ENCODE measurements at regions not wholly inside any gene's neighbourhood (a gene's known extent, or its start where the extent isn't known, plus 50 kb on each side); places are given as distances from the start of the nearest gene placed in this dataset.
A peak's percentile ranks its signal among the peaks of the same experiment; 100 is the strongest.
"Not testable (repeated sequence)": the region's sequence is repeated elsewhere in the genome, so short reads cannot be mapped to it uniquely, and the experiment has no call there.

GRCh38 chr3:80733522-80734176 lies 965.9 kb upstream of the ROBO1 start:
- TF ChIP-seq Cebpa-rat (IDR thresholded peaks at IDR 0.05): no peak
- Histone ChIP-seq H3K4me2 (peak overlapping the region in 6 of 11 experiments; percentile 1 to 52 (median 27); a peak in 9 of 22 replicates), H3K4me1 (peaks cover 0 to 16% (median 3%) of the 10 kb centered on the region in 10 experiments; a peak in 9 of 20 replicates), H3K9me3 (replicated peaks in 1 of 11) (no peaks in the 10 kb centered on the region), H3K27me3 (no peaks in the 10 kb centered on the region), H3K4me3 (no peak overlapping the region), H4K20me1 (no peaks in the 10 kb centered on the region), H3K9ac (no peak overlapping the region), H3K36me3 (no peaks in the 10 kb centered on the region), H3K27ac (no peak overlapping the region; a peak in 2 of 22 replicates)

- H3K27me3 ChIP-seq; H3K4me1 ChIP-seq; H3K9me3 ChIP-seq (replicated peaks in 1 of 11); H3K36me3 ChIP-seq; H3K27ac ChIP-seq; H3K9ac ChIP-seq; H3K4me3 ChIP-seq; H3K4me2 ChIP-seq; H4K20me1 ChIP-seq: not testable (repeated sequence)
Observed at GRCh38 chr3:80727561-80727960, 959.8 kb upstream of the ROBO1 start.

GRCh38 chr3:80709597-80710322 lies 942.0 kb upstream of the ROBO1 start:
- H4K20me1 ChIP-seq: not testable (repeated sequence)

DNA sequence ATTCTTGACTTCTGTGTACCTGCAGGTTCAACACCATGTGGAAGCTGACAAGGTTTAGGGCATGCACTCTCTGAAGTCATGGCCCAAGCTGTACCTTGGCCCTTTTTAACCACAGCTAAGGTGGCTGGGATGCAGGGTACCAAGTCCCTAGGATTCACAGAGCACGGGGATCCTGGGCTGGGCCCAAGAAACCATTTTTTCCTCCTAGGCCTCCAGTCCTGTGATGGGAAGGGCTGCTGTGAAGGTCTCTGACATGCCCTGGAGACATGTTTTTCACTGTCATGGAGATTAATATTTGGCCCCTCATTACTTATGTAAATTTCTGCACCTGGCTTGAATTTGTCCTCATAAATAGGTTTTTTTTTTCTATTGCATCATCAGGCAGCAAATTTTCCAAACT lies 937.5 kb upstream of the ROBO1 start:
- Histone ChIP-seq H3K4me2 (no peak overlapping the region), H3K36me3 (no peaks in the 10 kb centered on the region), H4K20me1 (no peaks in the 10 kb centered on the region)

More at GRCh38 chr3:80709597-80710322, 942.0 kb upstream of the ROBO1 start:
- H3K9ac ChIP-seq, H3K4me2 ChIP-seq, H3K4me3 ChIP-seq, H3K27ac ChIP-seq, H3K27me3 ChIP-seq, H3K4me1 ChIP-seq, H3K36me3 ChIP-seq: not testable (repeated sequence)
- peaks cover 13 to 25% (median 18%) of the 10 kb centered on the region in 11 experiments for H3K9me3 ChIP-seq (replicated peaks in 1 of 11)

DNA sequence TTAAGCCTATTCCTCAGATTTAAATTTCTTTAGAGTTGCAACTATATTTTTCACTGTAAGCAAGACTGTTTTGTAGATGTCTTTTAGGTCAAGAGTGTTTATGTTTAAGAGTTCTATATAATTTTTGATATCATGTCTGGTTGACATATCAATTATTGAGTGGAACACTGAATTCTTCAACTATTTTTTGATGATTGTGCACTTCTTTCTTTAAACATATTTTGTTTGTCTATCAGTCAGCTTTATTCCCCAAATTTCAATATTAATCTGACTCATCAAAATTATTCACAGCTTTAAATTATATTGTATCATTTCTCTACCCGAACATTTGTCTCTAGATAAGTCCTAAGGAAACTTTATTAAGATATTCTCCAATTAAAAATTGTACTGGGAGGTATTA lies 933.6 kb upstream of the ROBO1 start:
- no peak overlapping the region for H3K27ac ChIP-seq
- H3K36me3 ChIP-seq: no peaks in the 10 kb centered on the region
- TF ChIP-seq Cebpa-rat (IDR thresholded peaks at IDR 0.05): no peak
- no peak overlapping the region for H3K9ac ChIP-seq
- H3K27me3 ChIP-seq: no peaks in the 10 kb centered on the region
- no peaks in the 10 kb centered on the region for H4K20me1 ChIP-seq
- H3K4me3 ChIP-seq: no peak overlapping the region
- H3K4me1 ChIP-seq: no peaks in the 10 kb centered on the region
- peaks cover 21 to 26% (median 22%) of the 10 kb centered on the region in 11 experiments for H3K9me3 ChIP-seq (replicated peaks in 1 of 11)
- no peak overlapping the region for H3K4me2 ChIP-seq

More for the DNA sequence above, 937.5 kb upstream of the ROBO1 start:
- H3K4me3 ChIP-seq: no peak overlapping the region
- H3K27me3 ChIP-seq: no peaks in the 10 kb centered on the region
- no peak for TF ChIP-seq Cebpa-rat (IDR thresholded peaks at IDR 0.05)
- H3K27ac ChIP-seq: no peak overlapping the region
- H3K4me1 ChIP-seq: no peaks in the 10 kb centered on the region
- H3K9me3 ChIP-seq (replicated peaks in 1 of 11): peaks cover 21 to 32% (median 24%) of the 10 kb centered on the region in 11 experiments
- no peak overlapping the region for H3K9ac ChIP-seq

GRCh38 chr3:80697291-80697690 lies 929.5 kb upstream of the ROBO1 start:
- no peaks in the 10 kb centered on the region for H3K36me3 ChIP-seq
- H4K20me1 ChIP-seq: no peaks in the 10 kb centered on the region
- no peak overlapping the region for H3K27ac ChIP-seq
- TF ChIP-seq Cebpa-rat (IDR thresholded peaks at IDR 0.05): no peak
- H3K4me1 ChIP-seq: no peaks in the 10 kb centered on the region
- H3K9ac ChIP-seq: no peak overlapping the region
- no peaks in the 10 kb centered on the region for H3K9me3 ChIP-seq (replicated peaks in 1 of 11)
- H3K4me3 ChIP-seq: no peak overlapping the region
- H3K27me3 ChIP-seq: no peaks in the 10 kb centered on the region
- H3K4me2 ChIP-seq: no peak overlapping the region

GRCh38 chr3:80696280-80696679 lies 928.5 kb upstream of the ROBO1 start:
- no peak overlapping the region for H3K9ac ChIP-seq
- no peaks in the 10 kb centered on the region for H3K36me3 ChIP-seq
- H4K20me1 ChIP-seq: no peaks in the 10 kb centered on the region
- no peak overlapping the region for H3K4me2 ChIP-seq
- no peak overlapping the region for H3K27ac ChIP-seq
- no peaks in the 10 kb centered on the region for H3K4me1 ChIP-seq
- no peaks in the 10 kb centered on the region for H3K27me3 ChIP-seq
- no peak for TF ChIP-seq Cebpa-rat (IDR thresholded peaks at IDR 0.05)
- no peaks in the 10 kb centered on the region for H3K9me3 ChIP-seq (replicated peaks in 1 of 11)
- H3K4me3 ChIP-seq: no peak overlapping the region

GRCh38 chr3:80688814-80689213 lies 921.0 kb upstream of the ROBO1 start:
- TF ChIP-seq Cebpa-rat (IDR thresholded peaks at IDR 0.05): no peak
- no peak overlapping the region for H3K4me2 ChIP-seq
- no peaks in the 10 kb centered on the region for H3K27me3 ChIP-seq
- H3K27ac ChIP-seq: no peak overlapping the region
- H3K4me3 ChIP-seq: no peak overlapping the region
- H3K9me3 ChIP-seq (replicated peaks in 1 of 11): no peaks in the 10 kb centered on the region
- H4K20me1 ChIP-seq: no peaks in the 10 kb centered on the region
- H3K36me3 ChIP-seq: no peaks in the 10 kb centered on the region
- H3K4me1 ChIP-seq: no peaks in the 10 kb centered on the region
- no peak overlapping the region for H3K9ac ChIP-seq

- H3K4me1 ChIP-seq: peaks cover 4 to 11% (median 6%) of the 10 kb centered on the region in 10 experiments; a peak in 19 of 20 replicates
- H3K27ac ChIP-seq: no peak overlapping the region
- no peaks in the 10 kb centered on the region for H4K20me1 ChIP-seq
- H3K4me3 ChIP-seq: no peak overlapping the region
- no peak overlapping the region for H3K4me2 ChIP-seq
- no peaks in the 10 kb centered on the region for H3K27me3 ChIP-seq
- H3K36me3 ChIP-seq: no peaks in the 10 kb centered on the region
- H3K9me3 ChIP-seq (replicated peaks in 1 of 11): no peaks in the 10 kb centered on the region
- no peak for TF ChIP-seq Cebpa-rat (IDR thresholded peaks at IDR 0.05)
- no peak overlapping the region for H3K9ac ChIP-seq
Observed at GRCh38 chr3:80682951-80683350, 915.2 kb upstream of the ROBO1 start.

- no peak overlapping the region for H3K27ac ChIP-seq
- H3K36me3 ChIP-seq: no peaks in the 10 kb centered on the region
- no peak overlapping the region for H3K4me2 ChIP-seq
- no peak for TF ChIP-seq Cebpa-rat (IDR thresholded peaks at IDR 0.05)
- H3K9ac ChIP-seq: no peak overlapping the region
- no peaks in the 10 kb centered on the region for H3K27me3 ChIP-seq
- H3K4me1 ChIP-seq: peaks cover 11 to 18% (median 12%) of the 10 kb centered on the region in 10 experiments
- H3K9me3 ChIP-seq (replicated peaks in 1 of 11): no peaks in the 10 kb centered on the region
- no peak overlapping the region for H3K4me3 ChIP-seq
- H4K20me1 ChIP-seq: no peaks in the 10 kb centered on the region
Observed at GRCh38 chr3:80682235-80682634, 914.4 kb upstream of the ROBO1 start.

All from BLaER1 treated with 17β-estradiol and CSF1 and Interleukin-3, amounts not matched to agents 10 nM and 100 nM (cell line).